Large intestine (tissue), 3 donors: ENCODE measurements at regions not wholly inside any gene's neighbourhood (a gene's known extent, or its start where the extent isn't known, plus 50 kb on each side); places are given as distances from the start of the nearest gene placed in this dataset.

Source experiments
- DNase-seq, 2 donors: peaks; one replicate each; pipeline versions ENCODE4 v3.0.0 to v3.0.0-alpha.2; 2013
- H3K27ac ChIP-seq: one replicate; pipeline ENCODE4 v1.5.1; 2013; ENCODE audit warnings: low read length
- H3K27me3 ChIP-seq: 2 replicates; pipeline ENCODE4 v1.6.1; 2013; ENCODE audit warnings: low read length; ENCODE audit not compliant: control insufficient read depth, insufficient read depth
- H3K36me3 ChIP-seq: 2 replicates; pipeline ENCODE4 v1.6.1; 2013; ENCODE audit warnings: low read length; ENCODE audit not compliant: control insufficient read depth, insufficient read depth
- H3K4me1 ChIP-seq: one replicate; pipeline ENCODE4 v1.6.1; 2013; ENCODE audit warnings: low read length; ENCODE audit not compliant: control insufficient read depth, insufficient read depth
- H3K4me3 ChIP-seq: one replicate; pipeline ENCODE4 v1.5.1; 2013; ENCODE audit warnings: low read length
- H3K9me3 ChIP-seq: one replicate; pipeline ENCODE4 v1.6.1; 2013; ENCODE audit warnings: mild to moderate bottlenecking, low read depth, low read length, moderate library complexity; ENCODE audit not compliant: control insufficient read depth
- WGBS: methylation state at CpG from one replicate; pipeline ENCODE4 v1.1.5; 2013; ENCODE audit warnings: low lambda C conversion rate; ENCODE audit not compliant: insufficient coverage; 5-methylcytosine and 5-hydroxymethylcytosine counted together

GRCh38 chr7:155371331-155371883, 73.7 kb downstream of the INSIG1 start:
- no peak overlapping the region for H3K27ac ChIP-seq
- no peaks in the 10 kb centered on the region for H3K36me3 ChIP-seq
- no CpG with 5 or more reads among the region's 21 CpGs for WGBS
- H3K4me3 ChIP-seq: no peak overlapping the region
- no peak for DNase-seq
- H3K4me1 ChIP-seq: peaks cover 16% of the 10 kb centered on the region
- H3K9me3 ChIP-seq: peaks cover 19% of the 10 kb centered on the region
- peaks cover 76% of the 10 kb centered on the region for H3K27me3 ChIP-seq

- H3K36me3 ChIP-seq: no peaks in the 10 kb centered on the region
- H3K4me3 ChIP-seq: no peak overlapping the region
- H3K27ac ChIP-seq: no peak overlapping the region
- no CpG with 5 or more reads among the region's 82 CpGs for WGBS
- peaks cover 16% of the 10 kb centered on the region for H3K4me1 ChIP-seq
- peaks cover 82% of the 10 kb centered on the region for H3K27me3 ChIP-seq
- H3K9me3 ChIP-seq: peaks cover 19% of the 10 kb centered on the region
- no peak for DNase-seq
Measured at GRCh38 chr7:155371884-155372781, 74.5 kb downstream of the INSIG1 start.

- no CpG with 5 or more reads among the region's 28 CpGs for WGBS
- no peak for DNase-seq
- no peak overlapping the region for H3K27ac ChIP-seq
- H3K9me3 ChIP-seq: peaks cover 19% of the 10 kb centered on the region
- H3K4me1 ChIP-seq: peaks cover 22% of the 10 kb centered on the region
- H3K27me3 ChIP-seq: peaks cover 90% of the 10 kb centered on the region
- H3K4me3 ChIP-seq: no peak overlapping the region
- no peaks in the 10 kb centered on the region for H3K36me3 ChIP-seq
Measured at GRCh38 chr7:155372782-155373358, 75.2 kb downstream of the INSIG1 start.

GRCh38 chr7:155373359-155374273, 75.9 kb downstream of the INSIG1 start:
- Histone ChIP-seq H3K36me3 (no peaks in the 10 kb centered on the region), H3K27ac (no peak overlapping the region), H3K27me3 (peaks cover 97% of the 10 kb centered on the region), H3K9me3 (peaks cover 19% of the 10 kb centered on the region), H3K4me3 (no peak overlapping the region), H3K4me1 (peaks cover 28% of the 10 kb centered on the region)
- no peak for DNase-seq
- 0% methylated on average over 3 of the region's 62 CpGs for WGBS

DNA sequence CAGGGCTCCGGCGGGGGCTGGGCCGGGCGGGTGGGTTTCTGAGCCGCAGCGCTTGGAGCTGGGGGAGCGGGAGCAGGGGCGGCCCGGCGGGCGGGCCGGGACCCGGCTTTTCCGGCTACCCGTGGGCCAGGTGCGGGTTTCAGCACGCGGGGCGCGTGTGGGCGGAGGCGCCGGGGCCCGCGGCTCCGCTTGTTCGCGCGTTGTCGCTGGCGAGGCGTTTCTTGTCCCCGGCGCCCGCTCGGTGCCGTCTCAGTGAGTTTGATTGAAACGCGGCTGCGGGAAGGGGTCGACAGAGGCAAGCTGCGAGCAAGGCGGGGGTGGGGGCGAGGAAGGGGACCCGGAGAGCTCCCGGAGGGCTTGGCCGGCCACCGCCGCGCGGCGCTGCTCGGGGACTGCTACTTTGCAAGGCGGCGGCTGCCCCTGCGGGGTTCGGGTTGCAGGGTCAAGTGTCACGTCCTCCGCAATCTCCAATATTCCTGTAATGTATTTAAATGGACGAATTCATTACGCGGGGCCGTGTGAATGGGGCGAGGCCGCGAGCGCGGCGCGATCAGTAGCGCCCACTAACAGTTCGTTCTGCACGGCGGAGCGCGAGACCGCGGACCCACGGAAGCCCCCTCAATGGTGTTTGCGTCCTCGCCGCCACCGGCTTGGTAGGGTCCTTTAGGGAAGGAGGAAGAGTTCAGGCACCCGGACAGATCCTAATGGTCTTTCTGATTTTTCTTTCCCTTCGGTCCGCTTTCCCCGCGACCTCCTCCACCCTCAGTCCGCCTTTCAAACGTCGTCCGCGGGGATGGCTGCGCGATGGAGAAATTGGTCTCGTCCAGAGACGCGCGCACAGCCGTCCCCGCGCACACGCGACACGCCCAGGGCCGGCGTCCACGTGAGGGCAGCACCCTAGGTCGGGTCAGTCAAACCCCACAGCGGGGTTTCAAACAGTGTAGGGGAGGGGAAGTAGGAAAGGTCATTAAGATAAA, 76.9 kb downstream of the INSIG1 start:
- Histone ChIP-seq H3K27me3 (peaks cover 99% of the 10 kb centered on the region), H3K36me3 (no peaks in the 10 kb centered on the region), H3K4me3 (no peak overlapping the region), H3K4me1 (peaks cover 29% of the 10 kb centered on the region), H3K27ac (no peak overlapping the region), H3K9me3 (peaks cover 19% of the 10 kb centered on the region)
- WGBS: no CpG with 5 or more reads among the region's 110 CpGs
- no peak for DNase-seq

- peaks cover 31% of the 10 kb centered on the region for H3K4me1 ChIP-seq
- WGBS: 20% methylated on average over 1 of the region's 16 CpGs
- H3K9me3 ChIP-seq: peaks cover 19% of the 10 kb centered on the region
- H3K27ac ChIP-seq: no peak overlapping the region
- no peak overlapping the region for H3K4me3 ChIP-seq
- H3K36me3 ChIP-seq: no peaks in the 10 kb centered on the region
- peaks cover 99% of the 10 kb centered on the region for H3K27me3 ChIP-seq
- DNase-seq: no peak
Measured at GRCh38 chr7:155375337-155376277, 77.9 kb downstream of the INSIG1 start.

DNA sequence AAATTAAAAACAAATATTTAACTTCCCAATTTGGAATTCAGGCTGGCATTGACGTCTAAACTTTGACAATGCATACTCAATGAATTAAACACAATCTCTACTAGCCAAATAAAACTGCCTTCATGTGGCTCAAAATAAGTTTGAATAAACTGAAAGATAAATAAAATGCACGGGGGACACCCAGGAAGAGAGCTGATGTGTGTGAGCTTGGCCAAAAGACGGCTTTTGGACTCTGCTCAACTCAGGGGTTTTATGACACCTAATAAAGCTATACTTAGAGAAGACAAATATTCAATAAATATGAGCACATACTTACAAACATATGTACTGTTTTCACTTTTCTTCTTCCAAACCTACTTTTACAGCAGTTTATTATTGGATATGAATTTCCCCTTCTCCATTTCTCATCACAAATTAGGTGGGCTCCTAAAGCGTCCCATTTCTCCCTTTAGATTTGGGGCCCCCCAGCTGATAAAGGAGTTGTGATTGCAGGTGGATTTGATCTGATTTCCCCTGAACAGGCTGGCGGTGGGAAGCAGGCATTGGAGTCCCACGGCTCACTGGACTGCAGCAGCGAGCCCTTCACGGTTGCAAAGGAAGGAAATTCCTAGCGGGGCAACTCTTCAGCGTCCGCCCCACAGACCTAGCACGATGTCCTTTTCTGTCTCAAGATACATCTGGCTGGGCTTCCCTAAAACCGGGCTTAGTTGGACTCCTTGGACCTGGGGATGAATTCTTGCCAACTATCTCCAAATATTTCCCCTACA, 79.6 kb downstream of the INSIG1 start:
- H3K4me3 ChIP-seq: no peak overlapping the region
- peaks cover 99% of the 10 kb centered on the region for H3K27me3 ChIP-seq
- peaks cover 11% of the 10 kb centered on the region for H3K9me3 ChIP-seq
- H3K27ac ChIP-seq: no peak overlapping the region
- no CpG with 5 or more reads among the region's 13 CpGs for WGBS
- DNase-seq: peak in 1 of 2 donors; percentile 38
- no peaks in the 10 kb centered on the region for H3K36me3 ChIP-seq
- peaks cover 31% of the 10 kb centered on the region for H3K4me1 ChIP-seq

DNA sequence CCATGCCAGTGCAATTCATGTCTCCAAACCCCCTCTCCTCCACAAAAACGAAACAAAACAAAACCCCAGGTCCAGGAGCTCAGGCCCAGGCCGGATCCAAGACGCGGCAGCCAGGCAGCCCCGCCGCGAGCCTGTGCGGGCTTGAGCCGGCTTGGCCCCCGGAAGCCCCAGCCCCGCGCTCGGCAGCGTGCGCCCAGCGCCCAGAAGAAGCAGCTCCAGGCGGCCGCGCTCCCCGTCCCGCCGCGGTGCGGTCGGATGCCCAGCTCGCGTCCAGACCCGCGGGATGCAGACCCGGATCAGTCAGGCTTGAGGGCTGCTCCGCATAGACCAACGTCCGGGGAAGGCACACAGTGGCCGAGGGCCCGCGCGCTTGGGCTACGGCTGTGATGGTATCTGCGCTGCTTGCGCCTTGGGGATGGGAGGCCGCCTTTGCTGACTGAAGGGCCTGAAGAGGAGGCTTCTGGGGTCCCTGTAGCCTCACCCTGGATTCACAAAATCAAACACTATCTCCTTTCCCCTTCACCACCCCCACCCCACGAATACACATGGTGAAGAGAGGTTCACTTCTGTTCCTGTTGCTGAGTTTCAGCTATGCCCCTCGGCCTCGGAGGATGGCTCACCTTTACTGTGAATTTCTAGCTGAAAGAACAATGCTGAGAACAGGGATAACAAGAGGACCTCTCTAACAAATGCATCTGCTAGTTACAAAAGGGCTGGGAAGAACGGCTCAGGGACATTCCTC, 79.9 kb upstream of the EN2 start:
- H3K4me3 ChIP-seq: no peak overlapping the region
- peaks cover 7% of the 10 kb centered on the region for H3K9me3 ChIP-seq
- H3K27ac ChIP-seq: no peak overlapping the region
- DNase-seq: peak in 1 of 2 donors; percentile 62
- no CpG with 5 or more reads among the region's 45 CpGs for WGBS
- peaks cover 29% of the 10 kb centered on the region for H3K4me1 ChIP-seq
- no peaks in the 10 kb centered on the region for H3K36me3 ChIP-seq
- H3K27me3 ChIP-seq: peaks cover 99% of the 10 kb centered on the region
